ENCODE measurements at regions not wholly inside any gene's neighbourhood (a gene's known extent, or its start where the extent isn't known, plus 50 kb on each side); places are given as distances from the start of the nearest gene placed in this dataset.

GRCh38 chr5:2015961-2016360 is 133.2 kb upstream of the IRX4 start:
- no peak for DNase-seq

GRCh38 chr5:2015124-2015848 is 132.6 kb upstream of the IRX4 start:
- no peak for DNase-seq

- no peak for DNase-seq
Measured at GRCh38 chr5:2014058-2014610, 131.4 kb upstream of the IRX4 start.

- DNase-seq, result no peak
Measured at GRCh38 chr5:2013301-2014057, 130.8 kb upstream of the IRX4 start.

- no peak for DNase-seq
Measured at GRCh38 chr5:2012885-2013284, 130.2 kb upstream of the IRX4 start.

GRCh38 chr5:2011481-2012411 is 129.0 kb upstream of the IRX4 start:
- no peak for DNase-seq

GRCh38 chr5:2010940-2011339 is 128.2 kb upstream of the IRX4 start:
- DNase-seq, result no peak

GRCh38 chr5:2009986-2010914 is 127.5 kb upstream of the IRX4 start:
- no peak for DNase-seq

- DNase-seq, result no peak
Measured at GRCh38 chr5:2008851-2009629, 126.3 kb upstream of the IRX4 start.

- no peak for DNase-seq
Measured at GRCh38 chr5:2007878-2008501, 125.3 kb upstream of the IRX4 start.

GRCh38 chr5:2007496-2007877 is 124.8 kb upstream of the IRX4 start:
- no peak for DNase-seq

- DNase-seq, result no peak
Measured at GRCh38 chr5:2006971-2007291, 124.2 kb upstream of the IRX4 start.

- no peak for DNase-seq
Measured at GRCh38 chr5:2006193-2006970, 123.7 kb upstream of the IRX4 start.

- DNase-seq, result no peak
Measured at GRCh38 chr5:2005101-2006041, 122.6 kb upstream of the IRX4 start.

- DNase-seq, result no peak
Measured at GRCh38 chr5:2003690-2004365, 121.1 kb upstream of the IRX4 start.

GRCh38 chr5:2003206-2003605 is 120.5 kb upstream of the IRX4 start:
- DNase-seq, result no peak

- no peak for DNase-seq
Measured at GRCh38 chr5:2001300-2001699, 118.6 kb upstream of the IRX4 start.

- DNase-seq, result no peak
Measured at GRCh38 chr5:2000591-2000990, 117.9 kb upstream of the IRX4 start.

Data from NCI-H187 (cell line).